Gastrocnemius medialis (tissue), 4 donors: ENCODE measurements at regions not wholly inside any gene's neighbourhood (a gene's known extent, or its start where the extent isn't known, plus 50 kb on each side); places are given as distances from the start of the nearest gene placed in this dataset.

Source experiments
- POLR2A ChIP-seq, 2 donors: fragments of 450-650 bp; IDR thresholded peaks; one replicate each; pipeline ENCODE4 v1.6.1; 2017; ENCODE audit warnings: antibody characterized with exemption in 2 of 2, mild to moderate bottlenecking in 2 of 2, moderate library complexity in 2 of 2
- TF ChIP-seq, protein P1 (sequence below), 5 experiments: fragments of 450-650 bp in 3 of 5; fragments of 200-600 bp in 2 of 5; sonication (generic) in 2 of 5; IDR thresholded peaks in 4 of 5; conservative IDR thresholded peaks in 1 of 5; 1 replicate in 4 of 5; 2 replicates in 1 of 5; pipeline ENCODE4 v1.5.1; 2016 to 2019; ENCODE audit warnings: antibody characterized with exemption in 5 of 5, mild to moderate bottlenecking in 3 of 5, moderate library complexity in 3 of 5

DNA sequence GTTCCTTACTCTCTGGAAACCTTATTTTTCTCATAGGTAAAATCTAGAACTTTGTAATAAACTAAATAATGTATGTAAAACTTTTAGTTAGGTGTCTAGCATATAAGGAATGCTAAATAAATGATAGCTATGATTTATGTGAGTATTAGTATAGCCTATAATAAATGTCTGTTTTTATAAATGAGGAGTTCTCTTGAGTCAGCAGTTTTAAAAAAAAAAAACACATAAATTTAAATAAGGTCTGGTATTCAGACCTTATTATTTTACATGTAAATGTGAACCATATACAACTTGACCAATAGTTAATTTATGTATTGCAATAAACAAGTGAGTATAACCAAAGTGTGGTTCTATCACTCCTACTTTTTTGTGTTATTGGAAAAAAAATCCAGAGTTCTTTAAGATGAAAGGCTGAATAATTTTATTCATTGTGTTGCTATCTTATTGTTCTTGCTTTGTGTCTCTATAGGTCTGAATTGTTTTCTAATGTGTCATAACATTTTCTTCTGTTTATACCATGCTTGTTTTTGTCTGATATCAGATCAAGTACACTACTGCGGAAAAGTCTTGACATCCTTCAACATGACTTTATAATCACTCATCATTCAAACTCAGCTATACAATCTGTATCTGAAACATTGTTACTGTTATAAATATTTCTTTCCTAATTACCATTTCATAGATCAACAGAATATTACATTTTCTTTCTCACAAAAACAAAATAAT, 115.7 kb downstream of the RASSF9 start:
- TF ChIP-seq, protein P1, sequence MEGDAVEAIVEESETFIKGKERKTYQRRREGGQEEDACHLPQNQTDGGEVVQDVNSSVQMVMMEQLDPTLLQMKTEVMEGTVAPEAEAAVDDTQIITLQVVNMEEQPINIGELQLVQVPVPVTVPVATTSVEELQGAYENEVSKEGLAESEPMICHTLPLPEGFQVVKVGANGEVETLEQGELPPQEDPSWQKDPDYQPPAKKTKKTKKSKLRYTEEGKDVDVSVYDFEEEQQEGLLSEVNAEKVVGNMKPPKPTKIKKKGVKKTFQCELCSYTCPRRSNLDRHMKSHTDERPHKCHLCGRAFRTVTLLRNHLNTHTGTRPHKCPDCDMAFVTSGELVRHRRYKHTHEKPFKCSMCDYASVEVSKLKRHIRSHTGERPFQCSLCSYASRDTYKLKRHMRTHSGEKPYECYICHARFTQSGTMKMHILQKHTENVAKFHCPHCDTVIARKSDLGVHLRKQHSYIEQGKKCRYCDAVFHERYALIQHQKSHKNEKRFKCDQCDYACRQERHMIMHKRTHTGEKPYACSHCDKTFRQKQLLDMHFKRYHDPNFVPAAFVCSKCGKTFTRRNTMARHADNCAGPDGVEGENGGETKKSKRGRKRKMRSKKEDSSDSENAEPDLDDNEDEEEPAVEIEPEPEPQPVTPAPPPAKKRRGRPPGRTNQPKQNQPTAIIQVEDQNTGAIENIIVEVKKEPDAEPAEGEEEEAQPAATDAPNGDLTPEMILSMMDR (IDR thresholded peaks at IDR 0.05 in 4 of 5, conservative IDR thresholded peaks at IDR 0.05 in 1 of 5): no peak
- no peak for TF ChIP-seq POLR2A (IDR thresholded peaks at IDR 0.05)
